ENCODE measurements at regions not wholly inside any gene's neighbourhood (a gene's known extent, or its start where the extent isn't known, plus 50 kb on each side); places are given as distances from the start of the nearest gene placed in this dataset.

- H3K4me3 ChIP-seq (ENCODE audit: low read depth, low read length), result no peak overlapping the region
- no peak for TF ChIP-seq CTCF (IDR thresholded peaks at IDR 0.05; ENCODE audit: borderline replicate concordance, insufficient read depth, low read depth, low read length)
Observed at GRCh38 chr10:111161109-111161874, 84.5 kb downstream of the ADRA2A start.

GRCh38 chr10:111171183-111171582 is 94.4 kb downstream of the ADRA2A start:
- TF ChIP-seq CTCF (IDR thresholded peaks at IDR 0.05; ENCODE audit: borderline replicate concordance, insufficient read depth, low read depth, low read length), result no peak
- H3K4me3 ChIP-seq (ENCODE audit: low read depth, low read length), result no peak overlapping the region

- TF ChIP-seq CTCF (IDR thresholded peaks at IDR 0.05; ENCODE audit: borderline replicate concordance, insufficient read depth, low read depth, low read length), result no peak
- no peak overlapping the region for H3K4me3 ChIP-seq (ENCODE audit: low read depth, low read length)
Observed at GRCh38 chr10:111175787-111176186, 99.0 kb downstream of the ADRA2A start.

GRCh38 chr10:111177379-111177778 is 100.5 kb downstream of the ADRA2A start:
- H3K4me3 ChIP-seq (ENCODE audit: low read depth, low read length), result no peak overlapping the region
- TF ChIP-seq CTCF (IDR thresholded peaks at IDR 0.05; ENCODE audit: borderline replicate concordance, insufficient read depth, low read depth, low read length), result no peak

GRCh38 chr10:111179514-111179913 is 102.7 kb downstream of the ADRA2A start:
- H3K4me3 ChIP-seq (ENCODE audit: low read depth, low read length), result no peak overlapping the region
- TF ChIP-seq CTCF (IDR thresholded peaks at IDR 0.05; ENCODE audit: borderline replicate concordance, insufficient read depth, low read depth, low read length), result no peak

DNA sequence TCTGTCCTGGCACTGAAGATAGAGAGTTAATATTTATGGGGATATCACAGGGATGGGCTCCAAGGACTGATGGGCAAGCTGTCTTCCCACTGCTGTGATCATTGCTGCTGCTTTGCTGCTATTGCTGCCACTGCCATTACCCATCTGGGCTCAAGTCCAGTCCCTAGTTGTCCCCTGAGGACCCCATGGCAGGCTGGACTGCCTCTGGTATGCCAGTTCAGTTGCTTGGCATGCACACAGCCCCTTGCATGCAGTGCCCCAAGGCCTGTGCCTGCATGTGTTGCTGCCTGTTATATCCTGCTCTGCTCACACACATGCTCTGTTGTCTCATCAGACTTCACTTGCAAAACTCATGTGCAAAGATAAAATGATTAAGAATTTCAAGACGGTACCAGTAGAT is 109.5 kb downstream of the ADRA2A start:
- no peak for TF ChIP-seq CTCF (IDR thresholded peaks at IDR 0.05; ENCODE audit: borderline replicate concordance, insufficient read depth, low read depth, low read length)
- H3K4me3 ChIP-seq (ENCODE audit: low read depth, low read length), result no peak overlapping the region

DNA sequence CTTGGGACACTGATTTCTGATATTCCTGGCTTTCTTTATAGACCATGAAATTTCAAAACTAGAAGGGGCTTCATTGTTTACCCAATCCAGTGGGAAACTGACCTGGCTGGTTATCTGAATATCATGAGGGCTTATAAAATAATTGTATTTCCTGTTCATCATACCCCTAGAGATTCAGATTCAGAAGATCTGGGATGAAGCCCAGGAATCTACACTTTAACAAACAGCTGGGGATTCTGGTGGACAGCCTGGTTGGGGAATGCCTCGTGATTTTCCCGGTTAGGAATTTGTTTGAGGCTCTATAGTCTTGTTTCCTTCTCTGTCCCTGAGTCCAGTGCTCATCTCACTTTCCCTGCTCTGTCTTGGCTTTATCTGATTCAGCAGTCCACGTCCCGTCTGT is 110.3 kb downstream of the ADRA2A start:
- no peak for TF ChIP-seq CTCF (IDR thresholded peaks at IDR 0.05; ENCODE audit: borderline replicate concordance, insufficient read depth, low read depth, low read length)
- H3K4me3 ChIP-seq (ENCODE audit: low read depth, low read length), result no peak overlapping the region
